Glomerular endothelial cell (primary cell): ENCODE measurements at regions not wholly inside any gene's neighbourhood (a gene's known extent, or its start where the extent isn't known, plus 50 kb on each side); places are given as distances from the start of the nearest gene placed in this dataset.

ENCODE experiments used
- DNase-seq: peaks from one replicate; pipeline ENCODE4 v3.0.0-alpha.2; 2011; ENCODE audit warnings: low read depth, low spot score; ENCODE audit errors: extremely low read depth

DNA sequence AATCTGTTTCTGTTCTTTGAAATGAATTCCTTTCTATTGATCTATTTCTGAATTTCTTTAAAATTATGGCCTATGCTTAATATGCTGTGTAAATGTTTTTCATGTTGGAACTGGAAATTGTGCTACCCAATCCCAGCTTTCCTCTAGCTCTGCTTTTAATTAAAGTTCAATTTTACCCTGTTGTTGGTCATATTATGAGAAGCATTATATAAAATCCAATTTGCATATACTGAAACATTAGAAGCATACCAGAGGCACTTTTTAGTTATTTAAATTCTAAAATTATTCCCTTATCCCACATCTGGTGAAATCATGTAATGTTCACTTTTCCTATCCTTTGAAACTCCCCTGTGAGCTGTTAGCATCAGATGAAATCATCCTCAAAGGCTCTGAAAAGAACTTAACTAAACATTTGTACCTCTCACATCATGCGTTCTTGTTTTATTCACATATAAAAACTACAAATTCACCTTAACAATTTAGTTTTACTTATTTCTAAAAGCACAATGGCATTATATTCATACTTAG is 160.6 kb upstream of the COL21A1 start:
- DNase-seq, result no peak

DNA sequence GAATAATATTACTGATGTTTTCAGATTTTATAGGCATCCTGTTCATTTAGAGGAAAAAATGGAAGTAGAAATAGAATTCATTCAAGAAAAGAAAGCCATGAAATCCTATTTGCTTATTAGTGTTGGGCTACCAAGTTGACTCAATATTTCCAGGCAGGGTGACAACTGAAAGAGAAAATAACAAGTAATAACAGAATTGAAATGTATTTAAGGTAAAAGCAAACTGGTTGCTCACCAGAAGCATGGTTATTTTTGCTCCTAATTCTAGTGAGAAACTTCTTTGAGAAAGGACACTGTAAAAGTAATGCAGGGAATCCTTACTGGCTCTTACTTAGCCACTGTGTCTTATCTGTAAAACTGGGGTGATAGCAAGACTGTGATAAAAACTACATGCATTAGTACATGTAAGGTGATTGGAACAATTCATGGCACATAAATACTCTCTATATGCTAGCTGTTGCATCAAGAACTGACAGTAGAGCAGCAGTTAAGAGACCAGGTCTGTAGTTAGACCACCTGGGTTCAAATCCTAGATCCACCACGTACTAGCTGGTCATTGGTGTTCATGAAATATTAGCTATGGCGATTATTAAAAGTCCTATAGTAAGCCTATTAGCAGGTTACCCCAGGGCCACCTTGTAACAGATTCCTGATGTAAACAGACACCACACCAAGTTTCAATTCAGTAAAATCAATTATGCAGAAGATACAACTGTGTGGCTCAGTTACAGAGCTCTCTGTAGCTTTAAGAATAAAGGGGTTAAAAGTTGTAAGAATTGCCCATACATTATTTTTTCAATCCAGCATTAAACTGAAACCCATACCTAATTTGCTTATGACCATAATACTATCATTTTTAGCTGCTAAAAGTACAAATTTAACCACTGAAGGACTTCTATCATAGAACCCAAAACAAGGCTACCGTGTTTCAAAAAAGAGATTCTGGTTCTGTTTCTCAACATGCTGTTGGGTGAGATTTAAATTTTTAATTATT is 159.2 kb upstream of the COL21A1 start:
- no peak for DNase-seq

DNA sequence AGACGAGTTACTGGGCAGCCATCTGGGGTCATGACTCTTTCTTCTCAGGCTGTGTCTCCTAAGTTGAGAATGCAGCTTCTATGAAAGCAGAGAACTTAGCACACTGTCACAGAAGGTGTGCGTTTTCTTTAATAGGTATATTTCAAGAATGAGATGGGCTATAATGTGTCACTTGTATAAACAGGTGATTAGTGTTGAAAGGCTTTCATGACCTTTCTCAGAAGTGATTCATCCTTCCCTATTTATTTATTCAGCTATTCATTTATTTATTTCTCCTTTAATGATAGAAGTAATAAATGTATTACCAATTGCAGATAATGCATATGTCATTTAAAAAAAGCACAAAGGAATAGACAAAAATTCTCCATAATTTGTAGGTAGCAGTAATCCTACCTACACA is 157.2 kb upstream of the COL21A1 start:
- no peak for DNase-seq

DNA sequence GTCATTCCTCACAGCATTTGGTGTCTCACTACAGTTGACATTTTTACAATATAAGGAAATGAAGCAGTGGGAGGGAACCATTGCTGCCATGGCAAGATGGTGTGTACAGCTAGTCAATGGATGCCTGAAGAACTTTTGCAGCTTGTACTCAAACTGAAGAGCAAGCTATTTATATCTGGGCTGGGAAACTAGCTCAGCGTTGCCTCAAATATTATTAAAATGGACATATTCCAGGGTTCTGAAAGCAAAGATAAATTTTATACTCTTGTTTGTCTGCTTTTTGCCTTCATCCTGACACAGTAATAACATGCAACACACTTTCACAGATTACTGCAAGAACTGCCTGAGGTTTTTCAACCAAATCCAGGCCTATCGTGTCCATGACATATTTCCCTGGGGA is 156.4 kb upstream of the COL21A1 start:
- no peak for DNase-seq

DNA sequence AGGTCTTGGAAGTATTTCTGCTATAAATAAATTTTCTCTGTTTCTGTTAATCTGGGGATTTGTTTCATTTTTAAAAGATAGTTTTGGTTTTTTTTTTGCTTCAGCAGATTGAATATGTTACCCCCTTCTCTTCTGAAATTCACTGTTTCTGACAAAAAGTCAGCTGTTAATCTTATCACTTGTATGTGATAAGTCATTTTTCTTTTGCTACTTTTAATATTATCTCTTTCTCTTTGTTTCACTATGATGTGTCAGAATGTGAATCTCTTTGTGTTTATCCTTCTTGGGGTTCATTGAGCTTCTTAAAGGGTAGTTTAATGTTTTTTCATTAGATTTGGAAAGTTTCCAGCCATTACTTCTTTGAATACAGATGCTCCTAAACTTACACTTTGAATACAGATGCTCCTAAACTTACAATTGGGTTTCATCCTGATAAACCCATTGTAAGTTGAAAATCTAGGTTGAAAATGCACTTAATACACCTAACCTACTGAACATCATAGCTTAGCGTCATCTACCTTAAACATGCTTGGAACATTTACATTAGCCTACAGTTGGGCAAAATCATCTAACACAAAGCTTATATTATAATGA is 154.2 kb upstream of the COL21A1 start:
- no peak for DNase-seq

DNA sequence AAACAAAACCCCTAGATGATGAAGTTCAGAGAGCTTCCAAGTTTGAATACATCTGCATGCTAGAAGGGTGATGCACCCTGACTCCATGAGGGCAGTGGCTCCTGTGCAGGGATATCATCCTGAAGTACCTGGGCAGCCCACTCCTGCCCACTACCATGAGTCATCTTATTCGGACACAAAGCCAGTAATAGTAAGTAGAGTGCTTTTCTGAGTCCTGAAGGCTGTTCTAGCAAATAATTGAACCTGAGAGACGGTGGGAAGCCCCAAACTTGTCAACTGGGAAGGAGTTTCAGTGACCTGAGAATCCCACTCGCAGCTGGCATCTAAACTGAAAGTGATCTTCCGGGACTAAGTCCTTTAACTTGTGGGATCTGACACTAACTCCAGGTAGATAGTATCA is 152.9 kb upstream of the COL21A1 start:
- DNase-seq, result no peak

DNA sequence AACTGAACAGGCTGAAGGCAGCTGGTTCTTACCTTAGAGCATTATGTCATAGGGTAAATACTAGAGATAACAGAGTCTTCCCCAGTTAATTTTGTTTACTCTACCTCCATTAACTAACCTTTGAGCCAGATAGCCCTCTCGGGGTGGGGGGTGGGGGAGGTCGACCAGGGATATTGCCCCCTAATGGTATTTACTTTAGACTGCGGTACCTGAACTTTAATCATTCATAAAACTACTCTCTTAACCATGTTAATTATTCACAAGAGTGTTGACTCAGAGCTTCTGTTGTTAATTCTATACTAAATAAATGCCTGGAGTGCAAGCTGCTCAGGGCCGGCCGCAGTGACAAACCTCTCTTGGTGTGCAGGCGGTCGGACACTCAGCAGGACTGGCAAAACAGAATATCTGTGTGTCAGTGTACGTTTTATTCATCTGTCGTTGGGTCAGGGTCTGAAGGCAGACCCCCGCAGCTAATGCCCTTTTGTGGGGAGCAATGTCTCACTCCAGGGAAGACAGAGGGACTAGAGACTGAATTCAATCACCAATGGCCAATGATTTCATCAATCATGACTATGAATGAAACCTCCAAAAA is 152.4 kb upstream of the COL21A1 start:
- DNase-seq, result no peak

DNA sequence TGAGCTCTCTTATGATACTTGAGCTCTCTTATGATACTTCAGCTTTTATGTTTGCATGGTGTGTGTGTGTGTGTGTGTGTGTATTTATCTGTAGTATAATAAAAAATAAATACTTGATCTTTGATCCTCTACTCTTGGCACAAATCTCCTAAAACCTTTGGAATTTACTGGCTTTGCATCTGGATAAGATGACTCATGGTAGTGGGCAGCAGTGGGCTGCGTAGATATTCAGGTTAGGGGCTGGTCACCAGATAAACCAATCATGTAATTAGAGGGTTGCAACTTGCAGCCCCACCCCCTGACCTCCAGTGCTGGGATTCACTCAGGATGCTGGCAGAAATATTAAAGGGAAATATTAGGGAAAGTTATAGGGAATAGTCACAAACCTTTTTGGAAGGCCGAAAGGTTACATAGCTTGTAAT is 151.9 kb upstream of the COL21A1 start:
- no peak for DNase-seq

DNA sequence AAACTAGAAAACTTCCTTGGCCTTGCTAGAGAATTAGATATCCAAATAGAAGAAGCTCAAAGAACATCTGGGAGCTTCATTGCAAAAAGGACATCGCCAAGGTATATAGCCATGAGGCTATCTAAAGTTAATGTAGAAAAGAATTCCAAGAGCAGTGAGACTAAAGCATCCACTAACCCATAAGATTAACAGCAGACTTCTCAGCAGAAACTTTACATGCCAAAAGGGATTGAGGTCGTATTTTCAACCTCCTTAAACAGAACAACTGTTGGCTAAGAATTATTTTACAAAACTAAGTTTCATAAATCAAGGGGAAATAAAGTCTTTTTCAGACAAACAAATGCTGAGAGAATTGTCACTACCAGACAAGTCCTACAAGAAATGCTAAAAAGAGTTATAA is 149.1 kb upstream of the COL21A1 start:
- DNase-seq, result no peak

DNA sequence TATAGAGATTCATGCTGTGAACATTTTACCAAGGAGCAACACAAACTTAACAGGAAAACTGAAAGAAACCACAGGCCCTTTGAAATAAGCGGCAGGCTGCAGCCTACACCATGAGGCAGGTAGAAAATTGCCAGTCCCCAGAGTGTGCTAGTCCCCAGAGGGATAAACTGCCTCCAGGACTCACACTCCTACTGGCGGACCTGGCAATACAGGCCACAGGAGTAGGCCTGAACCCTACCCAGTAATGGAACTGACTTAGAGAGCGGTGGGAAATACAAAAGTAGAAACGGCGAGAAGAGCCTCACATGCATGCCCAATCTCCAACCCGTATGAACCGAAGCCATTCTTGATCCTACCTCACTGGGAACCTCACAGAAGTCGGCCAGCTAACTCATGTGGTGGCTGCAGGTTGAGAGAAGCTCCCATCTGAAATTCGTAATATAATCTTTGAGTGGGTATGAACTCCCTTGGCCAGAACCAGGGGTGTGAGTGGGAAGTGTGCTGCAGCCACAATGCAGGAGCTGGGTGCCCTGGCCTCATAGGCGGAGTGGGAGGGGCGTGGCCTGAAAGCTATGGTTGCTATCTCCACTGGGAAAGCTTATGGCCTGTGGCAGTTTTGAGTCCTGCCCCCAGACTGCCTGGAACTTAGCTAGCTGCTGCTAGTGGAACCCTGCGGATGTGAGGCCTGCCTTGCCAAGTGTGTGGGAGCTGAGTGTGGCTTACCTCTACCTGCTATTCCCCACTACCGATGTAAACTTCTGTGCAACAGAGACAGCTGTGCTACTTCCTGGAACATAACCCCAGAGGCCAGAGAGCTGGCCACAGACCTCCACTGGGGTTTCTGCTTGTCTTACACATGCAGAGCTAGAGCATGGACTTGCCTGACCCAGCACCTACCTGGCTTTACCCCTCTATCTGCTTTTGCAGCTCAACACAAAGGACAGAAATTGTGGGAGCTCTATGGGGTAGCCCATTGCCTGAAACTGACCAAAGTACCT is 146.5 kb upstream of the COL21A1 start:
- DNase-seq, result no peak

DNA sequence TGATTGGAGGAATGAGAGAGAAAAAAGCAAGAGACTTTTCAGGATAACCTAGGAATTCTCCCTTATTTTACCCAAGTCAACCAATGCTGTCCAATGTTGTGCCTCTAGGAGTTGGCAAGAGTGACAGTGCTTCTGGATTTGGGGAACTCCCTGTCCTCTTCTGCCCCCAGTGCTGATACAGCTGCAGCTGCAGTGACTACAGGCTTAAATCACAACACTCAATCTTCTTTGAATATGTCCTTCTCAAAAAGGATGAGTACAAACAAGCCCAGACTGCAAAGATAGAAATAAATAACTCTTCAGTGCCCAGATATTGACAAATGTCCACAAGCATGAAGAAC is 141.0 kb upstream of the COL21A1 start:
- no peak for DNase-seq

DNA sequence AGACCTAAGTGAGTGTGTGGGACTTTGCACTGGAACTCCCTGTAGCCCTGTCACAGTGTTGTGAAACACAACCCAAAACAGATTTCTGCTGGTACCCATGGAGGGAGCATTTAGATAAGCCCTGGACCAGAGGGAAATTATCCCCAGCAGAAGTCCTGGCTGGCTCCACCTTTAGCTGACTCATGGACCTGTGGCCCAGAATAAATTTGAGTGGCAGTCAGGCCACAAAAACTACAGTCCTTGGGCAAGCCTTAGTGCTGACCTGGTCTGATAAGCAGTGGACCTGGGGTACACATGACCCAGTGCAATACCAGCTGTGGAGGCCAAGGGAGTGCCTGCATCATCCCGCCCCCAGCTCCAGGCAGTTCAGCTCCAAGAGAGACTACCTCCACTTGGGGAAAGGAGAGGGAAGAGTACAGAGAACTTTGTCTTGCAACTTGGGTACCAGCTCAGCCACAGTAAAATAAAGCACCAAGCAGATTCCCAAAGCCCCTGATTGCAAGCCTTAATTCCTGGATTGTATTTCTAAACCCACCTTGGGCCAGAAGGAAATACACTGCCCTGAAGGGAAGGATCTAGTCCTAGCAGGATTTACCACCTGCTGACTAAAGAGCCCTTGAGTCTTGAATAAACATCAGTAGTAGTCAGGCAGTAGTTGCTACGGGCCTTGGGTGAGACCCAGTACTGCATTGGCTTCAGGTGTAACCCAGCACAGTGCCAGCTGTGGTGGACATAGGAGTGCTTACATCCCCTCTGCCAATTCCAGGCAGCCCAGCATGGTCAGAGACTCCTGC is 140.4 kb upstream of the COL21A1 start:
- DNase-seq, result no peak

DNA sequence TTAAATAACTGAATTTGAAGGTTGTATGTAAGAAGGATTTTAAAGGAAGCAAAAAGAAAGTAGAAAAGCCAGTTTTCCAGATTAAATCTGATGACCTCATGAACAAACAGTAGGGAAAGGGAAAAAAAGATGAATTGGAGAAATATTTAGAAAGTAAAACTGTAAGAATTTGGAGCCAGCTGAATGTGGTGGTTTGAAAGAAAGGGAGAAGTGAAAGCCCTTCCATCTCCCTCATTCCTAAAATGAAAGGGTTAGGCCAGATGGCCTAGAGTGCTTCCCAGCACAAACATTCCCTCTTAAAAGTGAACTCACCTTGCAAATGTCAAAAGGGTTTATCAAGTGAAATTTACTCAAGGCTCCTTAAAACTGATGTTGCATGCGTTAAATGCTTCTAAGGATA is 139.3 kb upstream of the COL21A1 start:
- no peak for DNase-seq

DNA sequence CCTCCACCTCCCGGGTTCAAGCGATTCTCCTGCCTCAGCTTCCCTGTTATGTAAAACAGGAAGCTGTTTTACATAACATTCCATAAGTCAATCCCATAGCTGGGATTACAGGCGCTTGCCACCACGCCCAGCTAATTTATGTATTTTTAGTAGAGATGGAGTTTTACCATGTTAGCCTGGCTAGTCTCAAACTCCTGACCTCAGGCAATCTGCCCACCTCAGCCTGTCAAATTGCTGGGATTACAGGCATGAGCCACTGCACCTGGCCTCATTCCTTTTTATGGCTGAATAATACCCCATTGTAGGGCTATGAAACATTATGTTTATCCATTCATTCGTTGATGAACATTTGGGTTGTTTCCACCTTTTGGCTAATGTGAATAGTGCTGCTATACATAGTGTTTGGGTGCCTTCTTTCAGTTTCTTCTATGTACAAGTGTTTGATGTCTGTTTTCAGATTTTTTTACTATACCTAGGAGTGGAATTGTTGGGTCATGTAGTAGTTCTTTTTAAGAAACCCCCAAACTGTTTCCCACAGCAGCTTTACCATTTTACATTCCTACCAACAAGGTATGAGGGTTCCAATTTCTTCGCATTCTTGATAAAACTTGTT is 138.7 kb upstream of the COL21A1 start:
- no peak for DNase-seq

DNA sequence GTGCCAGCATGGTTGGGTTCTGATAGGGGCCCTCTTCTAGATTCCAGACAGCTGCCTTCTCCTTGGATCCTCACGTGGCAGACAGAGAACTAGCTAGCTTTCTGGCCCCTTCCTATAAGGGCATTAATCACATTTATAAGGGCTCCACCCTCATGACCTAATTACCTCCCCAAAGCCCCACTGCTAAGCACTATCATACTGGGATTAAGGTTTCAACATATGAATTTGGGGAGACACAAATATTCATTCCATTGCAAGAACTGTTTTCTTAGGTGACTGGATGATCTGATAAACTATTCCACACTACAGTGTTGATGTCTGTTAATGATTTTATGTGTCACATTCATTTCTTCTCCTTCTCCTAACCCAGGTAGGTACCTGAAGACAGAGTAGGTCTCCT is 135.8 kb upstream of the COL21A1 start:
- DNase-seq, result no peak

DNA sequence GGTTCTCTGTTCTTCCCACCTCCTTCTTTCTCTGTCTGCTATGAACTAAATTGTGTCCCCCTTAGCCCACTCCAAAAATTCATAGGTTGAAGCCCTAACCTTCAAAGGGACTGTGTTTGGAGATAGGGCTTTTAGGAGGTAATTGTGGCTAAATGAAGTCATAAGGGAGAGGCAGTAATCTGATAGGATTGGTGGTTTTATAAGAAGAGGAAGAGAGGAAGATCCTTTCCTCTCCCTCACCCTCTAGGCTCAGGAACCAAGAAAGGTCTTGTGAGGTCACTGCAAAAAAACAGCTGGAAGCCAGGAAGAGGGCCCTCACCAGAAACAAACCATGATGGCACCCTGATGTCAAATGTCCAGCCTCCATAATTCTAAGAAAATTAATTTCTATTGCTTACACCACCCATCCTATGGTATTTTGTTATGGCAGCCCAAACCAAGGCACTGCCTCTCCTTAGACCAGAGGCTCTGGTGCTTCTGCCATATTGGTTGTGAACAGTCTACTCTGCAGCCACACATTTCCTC is 135.1 kb upstream of the COL21A1 start:
- no peak for DNase-seq

DNA sequence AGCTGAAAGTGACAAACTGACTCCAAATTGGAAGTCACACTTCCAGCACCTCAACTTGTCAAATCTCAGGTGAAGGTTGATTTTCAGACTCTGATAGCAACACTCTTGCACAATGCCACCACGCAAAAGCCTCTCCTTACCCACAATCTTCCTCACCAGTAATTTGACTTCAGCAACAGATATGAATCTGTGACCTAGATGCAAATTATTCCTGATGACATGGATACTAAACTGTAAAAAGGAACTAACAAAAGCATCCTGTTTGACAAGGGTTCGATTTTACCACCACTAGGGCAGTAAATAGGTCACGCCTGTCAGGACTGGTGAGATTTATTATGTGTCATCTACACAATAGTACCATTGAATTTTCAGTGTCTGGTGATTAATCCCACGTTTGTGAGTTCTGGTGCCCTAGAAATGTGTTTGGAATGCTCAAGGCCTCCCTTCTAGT is 134.4 kb upstream of the COL21A1 start:
- no peak for DNase-seq

DNA sequence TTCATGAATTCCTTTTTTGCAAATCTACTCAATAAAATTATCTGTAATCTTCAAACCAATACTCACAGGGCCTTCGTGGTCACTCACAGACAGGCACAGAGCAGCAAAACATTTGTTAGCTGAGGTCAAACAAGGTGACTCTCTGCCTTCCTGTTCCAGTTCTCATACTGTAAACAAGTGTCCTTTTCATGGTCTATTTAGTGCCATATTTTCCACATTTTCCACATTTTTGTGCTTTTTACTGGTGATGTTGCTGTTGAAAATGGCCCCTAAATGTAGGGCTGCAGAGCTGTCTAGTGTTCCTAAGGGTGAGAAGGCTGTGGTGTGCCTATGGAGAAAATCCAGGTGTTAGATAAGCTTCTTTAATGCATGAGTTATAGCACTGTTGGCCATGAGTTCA is 133.1 kb upstream of the COL21A1 start:
- no peak for DNase-seq

DNA sequence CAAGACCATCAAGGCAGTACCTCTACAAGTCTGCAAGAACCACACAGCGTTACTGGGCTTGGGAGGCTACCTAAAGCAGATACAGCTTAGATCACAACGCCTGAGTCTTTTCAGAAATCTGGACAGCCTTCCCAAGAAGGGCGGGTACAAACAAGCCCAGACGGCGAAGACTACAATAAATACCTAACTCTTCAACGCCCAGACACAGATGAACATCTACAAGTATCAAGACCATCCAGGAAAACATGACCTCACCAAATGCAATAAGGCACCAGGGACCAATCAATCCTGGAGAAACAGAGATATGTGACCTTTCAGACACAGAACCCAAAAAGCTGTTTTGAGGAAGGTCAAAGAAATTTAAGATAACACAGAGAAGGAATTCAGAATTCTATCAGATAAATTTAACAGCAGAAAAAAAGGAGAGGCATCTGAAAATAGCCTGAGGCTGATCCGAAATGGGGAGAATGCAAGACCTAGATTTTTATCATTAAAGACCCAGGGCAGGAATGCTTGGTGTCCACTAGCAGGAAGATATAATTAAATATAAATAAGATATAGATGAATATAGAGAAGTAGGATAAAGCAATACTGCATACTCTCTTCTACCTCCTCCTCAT is 131.7 kb upstream of the COL21A1 start:
- DNase-seq, result no peak
